GM10248 (cell line): ENCODE measurements at regions not wholly inside any gene's neighbourhood (a gene's known extent, or its start where the extent isn't known, plus 50 kb on each side); places are given as distances from the start of the nearest gene placed in this dataset.

Experiments
- CTCF ChIA-PET: fragments of 300-600 bp; sonication (Branson Sonifier 250); formaldehyde crosslinking; extraction: SDS; loops from one replicate; lab custom pipeline; 2021; ENCODE audit warnings: antibody characterized with exemption; lab: Yijun Ruan, JAX
- POLR2A ChIA-PET: fragments of 350-650 bp; sonication (Branson Sonifier 250); formaldehyde crosslinking; extraction: SDS; loops from one replicate; lab custom pipeline; 2020; ENCODE audit warnings: antibody characterized with exemption; lab: Yijun Ruan, JAX
- DNase-seq: peaks from one replicate; pipeline ENCODE4 v3.0.0; 2012; ENCODE audit errors: extremely low spot score
- CTCF ChIP-seq: IDR thresholded peaks from 2 replicates; pipeline ENCODE4 v1.5.1; 2012; ENCODE audit warnings: mild to moderate bottlenecking, low read depth; ENCODE audit errors: extremely low read depth, missing control alignments, control extremely low read depth

GRCh38 chr18:59085797-59086196, 53.9 kb upstream of the SEC11C start:
- ChIA-PET POLR2A (no interaction called here), CTCF (interaction anchor here (0.8 to 8.3 kb wide), 18 partner anchors 8 to 373 kb away, joined by 3 to 82 read pairs (median 6); no protein-coding TSS in a partner anchor)
- TF ChIP-seq CTCF = no peak
- DNase-seq = no peak

- CTCF ChIA-PET = interaction anchor here (0.9 to 8.3 kb wide), 7 partner anchors 11 to 316 kb away, joined by 3 to 82 read pairs (median 3); no protein-coding TSS in a partner anchor
- POLR2A ChIA-PET = no interaction called here
- TF ChIP-seq CTCF = no peak
Observed at GRCh38 chr18:59086522-59086921, 53.2 kb upstream of the SEC11C start.

GRCh38 chr18:59087391-59087790, 52.3 kb upstream of the SEC11C start:
- no peak for TF ChIP-seq CTCF
- no peak for DNase-seq
- POLR2A ChIA-PET = no interaction called here
- CTCF ChIA-PET = interaction anchor here (1.0 to 8.3 kb wide), 2 partner anchors 9 to 17 kb away, joined by 3 to 82 read pairs; no protein-coding TSS in a partner anchor

More at GRCh38 chr18:59086522-59086921, 53.2 kb upstream of the SEC11C start:
- DNase-seq = no peak
